ENCODE measurements at regions not wholly inside any gene's neighbourhood (a gene's known extent, or its start where the extent isn't known, plus 50 kb on each side); places are given as distances from the start of the nearest gene placed in this dataset.

DNA sequence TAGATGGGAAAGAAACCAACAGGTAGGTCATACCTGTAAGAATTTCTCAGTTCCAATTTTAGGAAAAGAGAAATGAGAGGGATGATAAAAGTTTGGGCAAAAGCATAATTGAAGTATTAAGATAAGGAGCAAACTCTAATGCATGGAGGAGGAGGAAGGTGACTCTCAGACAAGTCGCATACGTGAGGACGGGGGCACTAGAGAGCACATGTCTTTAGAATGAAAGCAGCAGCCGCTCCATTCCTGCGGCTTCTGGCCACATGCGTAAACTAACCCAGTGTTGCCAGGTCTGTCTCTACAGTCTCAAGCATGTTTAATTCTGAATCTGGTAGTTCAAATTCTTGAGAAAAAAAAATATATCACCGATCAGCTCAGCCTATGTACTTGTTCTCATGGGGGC, 371.5 kb upstream of the SLC30A5 start:
- TF ChIP-seq, protein P1, sequence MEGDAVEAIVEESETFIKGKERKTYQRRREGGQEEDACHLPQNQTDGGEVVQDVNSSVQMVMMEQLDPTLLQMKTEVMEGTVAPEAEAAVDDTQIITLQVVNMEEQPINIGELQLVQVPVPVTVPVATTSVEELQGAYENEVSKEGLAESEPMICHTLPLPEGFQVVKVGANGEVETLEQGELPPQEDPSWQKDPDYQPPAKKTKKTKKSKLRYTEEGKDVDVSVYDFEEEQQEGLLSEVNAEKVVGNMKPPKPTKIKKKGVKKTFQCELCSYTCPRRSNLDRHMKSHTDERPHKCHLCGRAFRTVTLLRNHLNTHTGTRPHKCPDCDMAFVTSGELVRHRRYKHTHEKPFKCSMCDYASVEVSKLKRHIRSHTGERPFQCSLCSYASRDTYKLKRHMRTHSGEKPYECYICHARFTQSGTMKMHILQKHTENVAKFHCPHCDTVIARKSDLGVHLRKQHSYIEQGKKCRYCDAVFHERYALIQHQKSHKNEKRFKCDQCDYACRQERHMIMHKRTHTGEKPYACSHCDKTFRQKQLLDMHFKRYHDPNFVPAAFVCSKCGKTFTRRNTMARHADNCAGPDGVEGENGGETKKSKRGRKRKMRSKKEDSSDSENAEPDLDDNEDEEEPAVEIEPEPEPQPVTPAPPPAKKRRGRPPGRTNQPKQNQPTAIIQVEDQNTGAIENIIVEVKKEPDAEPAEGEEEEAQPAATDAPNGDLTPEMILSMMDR (IDR thresholded peaks at IDR 0.05) = no peak
- no peak overlapping the region for H3K4me3 ChIP-seq (replicated peaks in 1 of 3; ENCODE audit: low read depth in 2 of 3, low read length in 3 of 3)
- no peak overlapping the region for H3K27ac Mint-ChIP-seq
- no peak overlapping the region for H3K27ac ChIP-seq (ENCODE audit: low read depth in 1 of 2, low read length in 2 of 2)
- intact Hi-C loops (cut with micrococcal nuclease) = no loop called here
- peaks cover 0 to 1% (median 0%) of the 10 kb centered on the region in 3 donors for H3K27me3 Mint-ChIP-seq (ENCODE audit: low read depth in 3 of 3)
- no peaks in the 10 kb centered on the region for H3K36me3 Mint-ChIP-seq
- H3K9ac ChIP-seq (ENCODE audit: insufficient read depth, low read length, poor library complexity, severe bottlenecking) = no peak overlapping the region
- no peak overlapping the region for H3K4me2 ChIP-seq (replicated peaks; ENCODE audit: extremely low read depth, low read length, poor library complexity, severe bottlenecking)
- WGBS (ENCODE audit: insufficient coverage) = 100% methylated on average over 6 of the region's 7 CpGs
- no peak overlapping the region for H2AFZ ChIP-seq (ENCODE audit: insufficient read depth, low read depth, low read length, poor library complexity, severe bottlenecking)
- no peak overlapping the region for H3K4me3 Mint-ChIP-seq
- no peaks in the 10 kb centered on the region for H3K4me1 Mint-ChIP-seq
- DNase-seq = no peak
- no peaks in the 10 kb centered on the region for H3K27me3 ChIP-seq (ENCODE audit: control insufficient read depth in 2 of 2, insufficient read depth in 2 of 2, low read length in 2 of 2)
- no peaks in the 10 kb centered on the region for H4K20me1 ChIP-seq (ENCODE audit: insufficient read depth, low read length)
- H3K9me3 ChIP-seq (replicated peaks in 1 of 2; ENCODE audit: control insufficient read depth in 1 of 2, insufficient read depth in 1 of 2, low read length in 2 of 2) = peaks cover 11 to 28% of the 10 kb centered on the region in 2 donors
- H3K4me1 ChIP-seq (ENCODE audit: control insufficient read depth in 1 of 2, insufficient read depth in 2 of 2, low read length in 2 of 2) = no peaks in the 10 kb centered on the region
- H3K79me2 ChIP-seq (ENCODE audit: insufficient read depth, low read length) = no peaks in the 10 kb centered on the region
- H3K9me3 Mint-ChIP-seq = peaks cover 9 to 36% (median 28%) of the 10 kb centered on the region in 7 donors
- H3K36me3 ChIP-seq (replicated peaks in 1 of 2; ENCODE audit: control insufficient read depth in 1 of 2, insufficient read depth in 2 of 2, low read length in 2 of 2) = no peaks in the 10 kb centered on the region

DNA sequence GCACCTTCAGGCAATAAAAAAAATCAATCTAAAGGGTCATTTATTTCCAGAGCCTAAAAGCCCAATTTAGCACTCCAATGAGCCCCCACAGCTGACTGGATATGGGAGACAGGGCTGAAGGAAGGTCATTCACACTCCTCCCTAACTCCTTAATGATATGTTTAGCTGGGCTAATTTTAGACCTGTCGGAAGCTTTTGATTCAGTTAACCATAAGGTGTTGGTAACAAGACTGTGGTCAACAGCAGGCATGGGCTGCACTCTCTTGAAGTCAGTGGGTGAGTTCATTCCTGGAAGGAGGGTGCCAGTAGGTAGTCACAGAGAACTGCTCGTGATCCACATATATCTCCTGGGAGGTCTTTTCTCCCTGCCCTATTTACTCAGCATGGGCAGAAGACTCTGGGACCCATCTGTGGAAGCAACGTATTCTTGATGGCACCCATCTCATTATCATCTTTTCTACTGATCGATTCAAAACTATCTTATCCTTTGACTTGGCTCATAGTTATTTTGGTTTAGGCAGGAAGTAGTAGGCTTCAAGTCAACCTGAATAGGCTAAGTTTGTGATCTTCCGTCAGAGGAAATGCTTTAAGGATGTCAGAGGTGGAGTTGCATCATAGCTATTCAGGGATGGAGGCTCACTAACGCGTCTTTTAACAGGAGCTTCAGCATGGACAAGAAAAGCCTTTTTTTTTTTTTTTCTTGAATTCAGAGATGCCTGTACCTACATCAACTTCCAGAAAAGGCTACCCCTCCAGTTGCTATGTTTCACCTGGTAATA, 367.7 kb upstream of the SLC30A5 start:
- Histone ChIP-seq H3K79me2 (ENCODE audit: insufficient read depth, low read length) (no peaks in the 10 kb centered on the region), H3K9ac (ENCODE audit: insufficient read depth, low read length, poor library complexity, severe bottlenecking) (no peak overlapping the region), H3K4me1 (ENCODE audit: control insufficient read depth in 1 of 2, insufficient read depth in 2 of 2, low read length in 2 of 2) (no peaks in the 10 kb centered on the region), H3K9me3 (replicated peaks in 1 of 2; ENCODE audit: control insufficient read depth in 1 of 2, insufficient read depth in 1 of 2, low read length in 2 of 2) (peaks cover 11 to 25% of the 10 kb centered on the region in 2 donors), H3K27ac (ENCODE audit: low read depth in 1 of 2, low read length in 2 of 2) (no peak overlapping the region), H2AFZ (ENCODE audit: insufficient read depth, low read depth, low read length, poor library complexity, severe bottlenecking) (no peak overlapping the region), H3K4me2 (replicated peaks; ENCODE audit: extremely low read depth, low read length, poor library complexity, severe bottlenecking) (no peak overlapping the region), H3K36me3 (replicated peaks in 1 of 2; ENCODE audit: control insufficient read depth in 1 of 2, insufficient read depth in 2 of 2, low read length in 2 of 2) (no peaks in the 10 kb centered on the region), H4K20me1 (ENCODE audit: insufficient read depth, low read length) (no peaks in the 10 kb centered on the region), H3K27me3 (ENCODE audit: control insufficient read depth in 2 of 2, insufficient read depth in 2 of 2, low read length in 2 of 2) (no peaks in the 10 kb centered on the region), H3K4me3 (replicated peaks in 1 of 3; ENCODE audit: low read depth in 2 of 3, low read length in 3 of 3) (no peak overlapping the region)
- no peak overlapping the region for H3K4me3 Mint-ChIP-seq
- no peak for DNase-seq
- peaks cover 9 to 22% (median 18%) of the 10 kb centered on the region in 7 donors for H3K9me3 Mint-ChIP-seq
- H3K27me3 Mint-ChIP-seq (ENCODE audit: low read depth in 3 of 3) = peaks cover 0 to 3% (median 2%) of the 10 kb centered on the region in 3 donors
- no peaks in the 10 kb centered on the region for H3K4me1 Mint-ChIP-seq
- intact Hi-C loops (cut with micrococcal nuclease) = no loop called here
- WGBS (ENCODE audit: insufficient coverage) = 70% methylated on average over 2 of the region's 7 CpGs
- H3K36me3 Mint-ChIP-seq = no peaks in the 10 kb centered on the region
- H3K27ac Mint-ChIP-seq = no peak overlapping the region
- TF ChIP-seq, protein P1 (IDR thresholded peaks at IDR 0.05) = no peak

Data from CD14-positive monocyte (primary cell).